GM18909 (cell line): ENCODE measurements at regions not wholly inside any gene's neighbourhood (a gene's known extent, or its start where the extent isn't known, plus 50 kb on each side); places are given as distances from the start of the nearest gene placed in this dataset.

Source experiments
- ATAC-seq: cut with Tn5 transposase; IDR thresholded peaks from one replicate; pipeline ENCODE4 v1.9.1; 2021; ENCODE audit warnings: mild to moderate bottlenecking; ENCODE audit not compliant: unreplicated experiment, poor library complexity

DNA sequence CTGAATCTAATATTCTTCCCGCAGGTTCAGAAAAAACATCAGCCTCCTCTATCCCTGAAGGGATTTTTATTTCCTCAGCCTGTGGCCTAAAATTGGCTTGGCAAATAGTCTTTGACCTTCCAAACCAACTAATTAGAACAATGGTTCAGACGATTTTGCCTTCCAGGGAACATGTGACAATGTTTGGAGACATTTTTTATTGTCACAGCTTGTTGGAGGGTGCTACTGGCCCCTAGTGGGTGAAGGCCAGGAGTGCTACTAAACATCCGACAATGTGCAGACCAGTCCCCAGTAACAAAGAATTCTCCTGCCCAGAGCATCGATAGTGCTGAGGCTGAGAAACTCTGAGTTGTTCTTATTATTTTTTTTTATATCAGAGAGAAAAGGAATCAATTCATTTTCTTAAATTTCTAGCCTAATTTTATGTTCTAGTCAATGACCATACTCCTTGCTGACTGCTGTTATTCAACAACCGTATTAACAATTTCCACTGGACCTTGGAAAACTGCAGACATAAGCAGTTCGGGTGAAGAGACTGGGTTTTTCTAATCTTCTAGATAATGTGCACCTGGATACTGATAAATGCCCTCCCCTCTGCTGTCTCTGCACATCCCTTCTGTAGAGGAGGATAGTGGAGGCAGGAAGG is 280.7 kb downstream of the LMX1A start:
- ATAC-seq, result no peak

GRCh38 chr1:165073185-165074007 is 283.1 kb downstream of the LMX1A start:
- ATAC-seq, result peak; percentile 73

DNA sequence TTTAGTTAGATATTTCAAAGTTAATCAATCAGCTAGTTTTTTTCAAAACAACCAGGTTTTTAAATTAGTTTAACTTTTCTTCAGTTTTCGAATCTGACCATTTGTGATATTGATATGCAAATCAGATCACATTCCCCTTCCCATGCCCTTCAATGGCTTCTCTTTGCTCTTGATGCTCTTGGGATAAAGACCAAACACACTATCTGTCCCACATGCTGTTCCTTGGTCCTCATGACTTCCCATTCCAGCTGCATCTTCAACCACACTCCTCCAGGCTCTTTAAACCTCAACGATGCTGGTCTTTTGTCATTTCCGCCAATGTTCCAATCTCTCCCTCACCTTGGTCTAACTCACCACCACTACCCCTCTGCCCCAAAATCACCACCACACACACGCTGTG is 285.8 kb downstream of the LMX1A start:
- no peak for ATAC-seq

DNA sequence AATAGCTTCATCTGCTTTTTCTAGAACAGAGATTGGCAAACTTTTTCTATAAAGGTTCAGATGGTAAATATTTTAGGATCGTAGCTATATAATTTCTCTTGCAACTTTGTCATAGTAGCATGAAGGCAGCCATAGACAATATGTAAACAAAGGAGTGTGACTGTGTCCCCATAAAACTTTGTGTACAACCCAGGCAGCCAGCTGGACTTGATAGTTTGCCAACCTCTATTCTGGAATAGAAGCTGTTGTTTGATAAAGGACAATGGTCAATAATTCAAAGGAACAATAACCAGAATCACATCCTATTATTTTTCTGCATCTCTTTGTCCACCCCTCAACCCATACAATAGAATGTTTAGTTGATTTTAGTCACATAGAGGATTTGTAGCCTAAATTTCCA is 286.7 kb downstream of the LMX1A start:
- no peak for ATAC-seq

DNA sequence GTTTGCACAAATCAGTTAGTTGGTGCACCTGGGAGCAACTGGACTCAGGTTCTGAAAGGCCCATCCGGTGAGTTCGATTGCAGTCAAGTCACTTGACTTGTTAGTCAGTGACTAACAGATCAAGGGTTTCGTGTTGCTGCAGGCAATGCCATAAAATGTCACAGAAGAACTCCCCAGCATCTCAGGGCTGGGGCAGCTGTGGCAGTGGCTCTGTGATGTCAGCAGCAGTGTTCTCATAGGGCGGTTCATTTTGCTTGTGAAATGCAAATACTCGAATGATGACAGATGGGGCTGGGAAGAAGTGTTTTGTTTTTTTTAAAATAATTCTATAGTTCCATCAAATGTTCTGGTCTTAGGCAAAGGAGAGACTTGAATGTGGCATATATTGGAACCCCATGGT is 287.8 kb downstream of the LMX1A start:
- ATAC-seq, result no peak

- ATAC-seq, result no peak
These were observed 288.7 kb downstream of the LMX1A start for GRCh38 chr1:165067829-165068228.

DNA sequence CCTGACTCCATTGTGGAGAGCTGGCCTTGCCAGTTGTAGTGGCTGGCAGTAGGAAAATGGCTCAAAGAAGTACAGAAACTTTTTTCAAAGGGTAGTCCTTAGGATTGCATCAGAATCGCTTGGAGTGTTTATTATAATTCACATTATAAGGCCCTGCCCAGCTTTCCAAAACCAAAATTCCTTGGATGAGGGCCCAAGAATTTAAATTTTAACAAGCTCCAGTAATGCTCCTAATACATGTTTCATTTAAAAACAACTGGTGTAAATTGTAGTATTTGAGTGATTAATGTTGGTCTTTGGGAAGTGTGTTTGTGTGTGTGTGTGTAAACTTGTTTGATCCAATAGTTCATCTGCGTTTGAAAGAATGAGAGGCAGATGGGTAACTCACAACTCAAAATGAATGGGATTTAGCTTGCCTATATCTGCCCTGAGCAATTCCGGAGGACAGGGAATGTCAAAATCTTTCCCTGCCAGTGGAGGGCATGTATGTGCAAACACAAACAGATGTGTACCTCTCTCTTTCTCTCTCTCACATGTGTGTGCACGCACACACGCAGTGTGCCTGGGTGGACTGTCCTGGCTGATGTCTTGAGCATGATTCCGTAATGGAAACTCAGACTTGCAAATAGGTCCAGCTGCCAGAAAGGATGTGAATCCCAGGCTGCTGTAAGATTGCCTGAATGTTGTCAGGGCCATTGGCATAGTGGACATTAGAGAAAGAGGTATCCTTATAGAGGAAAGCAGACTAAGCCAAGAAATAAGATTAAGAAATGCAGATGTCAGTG is 293.1 kb downstream of the LMX1A start:
- ATAC-seq, result no peak

- no peak for ATAC-seq
These were observed 294.2 kb downstream of the LMX1A start for GRCh38 chr1:165062346-165062745.

GRCh38 chr1:165060285-165060793 is 296.2 kb downstream of the LMX1A start:
- ATAC-seq, result no peak

GRCh38 chr1:165057956-165058355 is 298.6 kb downstream of the LMX1A start:
- no peak for ATAC-seq

- no peak for ATAC-seq
These were observed 299.6 kb downstream of the LMX1A start for GRCh38 chr1:165056914-165057313.

- ATAC-seq, result no peak
These were observed 300.9 kb downstream of the LMX1A start for GRCh38 chr1:165055581-165055980.

GRCh38 chr1:165054627-165055026 is 301.9 kb downstream of the LMX1A start:
- ATAC-seq, result no peak

DNA sequence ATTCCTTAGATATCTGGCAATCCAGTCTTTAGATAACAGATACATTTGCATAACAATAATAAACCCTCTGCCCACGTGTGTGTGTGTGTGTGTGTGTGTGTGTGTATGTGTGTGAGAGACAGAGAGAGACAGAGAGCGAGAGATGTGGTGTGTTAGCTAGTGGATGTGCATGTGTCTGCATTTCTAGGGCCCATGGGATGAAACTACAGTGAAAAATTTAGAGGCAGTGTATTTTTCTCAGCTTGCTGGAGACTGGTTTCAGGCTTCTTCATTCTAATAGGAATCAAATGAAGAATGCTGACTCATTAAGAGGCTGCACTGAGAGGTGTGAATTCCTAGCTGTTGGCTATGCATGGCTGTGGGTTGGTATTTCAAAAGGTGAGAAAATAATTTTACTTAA is 303.2 kb downstream of the LMX1A start:
- no peak for ATAC-seq

DNA sequence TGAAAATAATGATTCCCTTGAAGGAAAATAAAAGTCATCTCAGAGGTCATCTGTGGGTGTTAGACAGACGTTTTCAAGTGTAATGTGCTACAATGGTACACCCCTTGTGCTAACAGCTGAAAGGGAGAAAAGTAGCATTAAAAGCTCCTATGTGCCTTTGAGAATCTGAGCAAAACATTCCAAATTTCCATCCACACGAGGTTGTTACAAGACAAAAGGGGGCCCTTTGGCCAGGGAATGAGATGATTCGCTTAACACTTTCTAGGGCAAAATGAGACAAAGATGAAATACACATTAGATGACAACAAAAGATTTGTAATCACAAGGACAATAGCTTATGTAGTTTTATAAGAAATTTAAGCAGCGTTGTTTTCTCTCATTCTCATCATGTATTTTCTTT is 303.6 kb downstream of the LMX1A start:
- no peak for ATAC-seq

GRCh38 chr1:165052431-165052830 is 304.1 kb downstream of the LMX1A start:
- ATAC-seq, result no peak

DNA sequence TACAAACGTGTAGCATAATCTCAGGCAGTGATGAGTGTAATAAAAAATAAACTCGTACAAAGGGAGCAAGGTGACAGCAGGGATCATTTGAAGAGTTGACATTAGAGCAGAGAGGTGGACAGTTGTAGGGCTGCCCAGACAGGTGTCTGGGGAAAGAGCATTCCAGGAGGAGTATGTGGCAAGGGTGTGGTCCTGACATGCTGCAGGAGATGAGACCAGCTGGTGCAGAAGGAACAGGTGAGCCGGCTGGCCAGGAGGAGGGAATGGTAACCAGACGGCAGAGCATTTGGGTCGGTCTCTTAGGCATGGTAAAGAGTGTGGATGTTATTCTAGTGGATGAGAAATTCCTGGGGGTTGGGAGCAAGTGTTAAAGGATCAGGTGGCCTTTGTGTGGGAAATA is 306.3 kb downstream of the LMX1A start:
- no peak for ATAC-seq

DNA sequence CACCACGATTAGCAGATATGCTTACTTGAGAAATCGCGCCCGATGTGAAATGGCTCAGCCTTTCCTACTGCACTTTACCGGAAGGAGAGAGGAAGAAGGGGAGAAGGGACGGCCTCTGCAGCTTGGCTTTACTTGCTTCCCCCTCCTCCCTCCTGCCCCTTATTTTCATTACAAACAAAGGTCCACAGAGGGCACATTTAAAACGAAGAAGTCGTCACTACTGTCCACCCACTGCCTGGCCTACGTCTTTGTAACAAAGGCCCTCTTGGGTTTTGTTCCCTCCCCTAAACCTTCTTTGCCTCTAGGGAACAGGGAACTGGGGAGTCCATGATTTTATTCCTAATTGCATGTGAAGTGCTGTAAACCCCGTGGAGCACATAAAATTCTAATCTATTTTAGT is 308.5 kb downstream of the LMX1A start:
- no peak for ATAC-seq

DNA sequence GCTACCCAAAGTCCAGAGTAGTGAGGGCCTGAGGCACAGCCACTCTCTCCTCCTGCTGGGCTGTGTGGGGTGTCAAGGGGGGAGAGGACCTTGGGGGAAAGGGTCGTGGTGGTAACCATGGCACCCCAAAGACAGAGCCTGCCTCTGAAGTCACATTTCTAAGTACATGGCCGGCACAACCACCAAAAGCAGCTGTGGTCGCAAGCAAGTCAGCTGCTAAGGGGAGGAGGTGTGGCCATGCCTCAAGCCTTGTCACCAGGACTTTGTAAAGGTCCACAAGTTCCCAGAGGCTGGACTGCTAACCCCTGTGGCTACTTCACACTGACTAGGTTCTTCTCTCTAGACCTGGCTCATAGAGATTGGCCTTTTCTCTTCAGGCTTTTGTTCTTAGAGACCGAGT is 310.6 kb downstream of the LMX1A start:
- ATAC-seq, result no peak

- ATAC-seq, result no peak
These were observed 315.9 kb downstream of the LMX1A start for GRCh38 chr1:165040641-165041040.

DNA sequence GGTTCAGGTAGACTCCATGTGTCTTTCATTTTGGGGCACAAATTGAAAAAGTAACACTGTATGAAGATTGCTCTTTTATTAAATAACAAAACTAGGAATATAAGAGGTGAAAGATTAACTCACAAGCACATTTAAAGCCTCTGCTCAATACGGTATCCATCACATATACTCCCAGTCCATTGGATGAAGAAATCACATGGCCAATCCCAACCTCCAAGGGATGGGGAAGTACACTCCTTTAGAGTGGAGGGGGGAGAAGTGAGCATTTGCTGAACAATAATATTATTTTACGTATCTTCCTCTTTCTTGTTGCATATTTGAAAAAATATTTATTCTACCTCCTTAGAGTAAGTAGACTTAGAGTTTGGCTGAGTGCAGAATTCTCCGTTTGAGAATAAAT is 316.5 kb downstream of the LMX1A start:
- ATAC-seq, result no peak
